Osteocyte (in vitro differentiated cells): ENCODE measurements at regions not wholly inside any gene's neighbourhood (a gene's known extent, or its start where the extent isn't known, plus 50 kb on each side); places are given as distances from the start of the nearest gene placed in this dataset.

Source experiments
- DNase-seq: peaks from one replicate; pipeline ENCODE4 v3.0.0; 2021; ENCODE audit warnings: mixed read lengths; ENCODE audit not compliant: unreplicated experiment; ENCODE audit errors: extremely low spot score
- H3K27ac Mint-ChIP-seq: one replicate; pipeline ENCODE4 v1.8.0; 2021; ENCODE audit warnings: mild to moderate bottlenecking, mixed read lengths; ENCODE audit not compliant: unreplicated experiment
- H3K27me3 Mint-ChIP-seq: one replicate; pipeline ENCODE4 v1.8.0; 2021; ENCODE audit warnings: mixed read lengths; ENCODE audit not compliant: unreplicated experiment
- H3K36me3 Mint-ChIP-seq: one replicate; pipeline ENCODE4 v1.8.0; 2021; ENCODE audit warnings: mixed read lengths; ENCODE audit not compliant: unreplicated experiment
- H3K4me1 Mint-ChIP-seq: one replicate; pipeline ENCODE4 v1.8.0; 2021; ENCODE audit warnings: mixed read lengths; ENCODE audit not compliant: unreplicated experiment
- H3K4me3 Mint-ChIP-seq: one replicate; pipeline ENCODE4 v1.8.0; 2021; ENCODE audit warnings: mild to moderate bottlenecking, moderate library complexity, mixed read lengths; ENCODE audit not compliant: unreplicated experiment
- H3K9me3 Mint-ChIP-seq: one replicate; pipeline ENCODE4 v1.8.0; 2021; ENCODE audit warnings: mixed read lengths; ENCODE audit not compliant: unreplicated experiment
- CTCF ChIP-seq: fragments of 200-600 bp; sonication (generic); IDR thresholded peaks from 2 replicates; pipeline ENCODE4 v1.5.0; 2021; ENCODE audit warnings: antibody characterized with exemption, mild to moderate bottlenecking, moderate library complexity

GRCh38 chr10:20648263-20648874, 248.7 kb downstream of the NEBL start:
- H3K36me3 Mint-ChIP-seq, result no peaks in the 10 kb centered on the region
- peaks cover 5% of the 10 kb centered on the region for H3K9me3 Mint-ChIP-seq
- no peak overlapping the region for H3K4me3 Mint-ChIP-seq
- no peak for TF ChIP-seq CTCF
- H3K4me1 Mint-ChIP-seq, result peaks cover 10% of the 10 kb centered on the region
- DNase-seq, result no peak
- peaks cover 20% of the 10 kb centered on the region for H3K27me3 Mint-ChIP-seq
- H3K27ac Mint-ChIP-seq, result no peak overlapping the region

- Mint-ChIP-seq H3K9me3 (peaks cover 5% of the 10 kb centered on the region), H3K4me1 (peaks cover 10% of the 10 kb centered on the region), H3K4me3 (no peak overlapping the region), H3K27ac (no peak overlapping the region), H3K27me3 (peaks cover 20% of the 10 kb centered on the region), H3K36me3 (no peaks in the 10 kb centered on the region)
- no peak for DNase-seq
- no peak for TF ChIP-seq CTCF
Observed at GRCh38 chr10:20647756-20648155, 249.4 kb downstream of the NEBL start.

- no peak overlapping the region for H3K4me3 Mint-ChIP-seq
- no peak for TF ChIP-seq CTCF
- H3K36me3 Mint-ChIP-seq, result no peaks in the 10 kb centered on the region
- DNase-seq, result no peak
- no peaks in the 10 kb centered on the region for H3K9me3 Mint-ChIP-seq
- peaks cover 20% of the 10 kb centered on the region for H3K27me3 Mint-ChIP-seq
- H3K4me1 Mint-ChIP-seq, result peaks cover 10% of the 10 kb centered on the region
- no peak overlapping the region for H3K27ac Mint-ChIP-seq
Observed at GRCh38 chr10:20644421-20644820, 252.7 kb downstream of the NEBL start.

- Mint-ChIP-seq H3K4me3 (no peak overlapping the region), H3K27me3 (peaks cover 17% of the 10 kb centered on the region), H3K4me1 (no peaks in the 10 kb centered on the region), H3K27ac (no peak overlapping the region), H3K9me3 (no peaks in the 10 kb centered on the region), H3K36me3 (no peaks in the 10 kb centered on the region)
- no peak for TF ChIP-seq CTCF
- DNase-seq, result no peak
Observed at GRCh38 chr10:20641605-20642004, 255.5 kb downstream of the NEBL start.

GRCh38 chr10:20635570-20635969, 261.5 kb downstream of the NEBL start:
- Mint-ChIP-seq H3K9me3 (no peaks in the 10 kb centered on the region), H3K27ac (no peak overlapping the region), H3K27me3 (peaks cover 6% of the 10 kb centered on the region), H3K4me1 (no peaks in the 10 kb centered on the region), H3K4me3 (no peak overlapping the region), H3K36me3 (no peaks in the 10 kb centered on the region)
- DNase-seq, result no peak
- no peak for TF ChIP-seq CTCF
